Thoracic aorta (tissue), 2 donors: ENCODE measurements at regions not wholly inside any gene's neighbourhood (a gene's known extent, or its start where the extent isn't known, plus 50 kb on each side); places are given as distances from the start of the nearest gene placed in this dataset.

ENCODE experiments used
- ATAC-seq: fragments of 150-250 bp; one replicate; pipeline ENCODE4 v1.8.0; 2017; ENCODE audit warnings: low read depth; ENCODE audit not compliant: insufficient number of reproducible peaks, low FRiP score
- DNase-seq: peaks from one replicate; pipeline ENCODE4 v3.0.0-alpha.2; 2020; ENCODE audit warnings: low spot score
- H3K27ac ChIP-seq, 2 donors: fragments of 200-600 bp; sonication (generic); 1 replicate in 1 of 2; 2 replicates in 1 of 2; pipeline ENCODE4 v1.5.1; 2016; ENCODE audit warnings: mild to moderate bottlenecking in 2 of 2, moderate library complexity in 2 of 2
- H3K27me3 ChIP-seq: fragments of 200-600 bp; sonication (generic); replicated peaks from 2 replicates; pipeline ENCODE4 v1.6.0; 2016; ENCODE audit warnings: mild to moderate bottlenecking; ENCODE audit not compliant: insufficient read depth
- H3K36me3 ChIP-seq: fragments of 200-600 bp; sonication (generic); one replicate; pipeline ENCODE4 v1.5.1; 2016
- H3K4me1 ChIP-seq, 2 donors: fragments of 200-600 bp; sonication (generic); 1 replicate in 1 of 2; 2 replicates in 1 of 2; pipeline versions ENCODE4 v1.5.1 to v1.6.0; 2016; ENCODE audit warnings: low read depth in 2 of 2, mild to moderate bottlenecking in 1 of 2; ENCODE audit not compliant: control insufficient read depth in 1 of 2
- H3K4me3 ChIP-seq: fragments of 200-600 bp; sonication (generic); 2 replicates; pipeline ENCODE4 v1.5.1; 2016; ENCODE audit warnings: mild to moderate bottlenecking
- H3K9me3 ChIP-seq: fragments of 200-600 bp; sonication (generic); 2 replicates; pipeline ENCODE4 v1.5.1; 2016
- TF ChIP-seq, protein P1 (sequence below): fragments of 200-600 bp; sonication (generic); IDR thresholded peaks from one replicate; pipeline ENCODE4 v1.5.1; 2019; ENCODE audit warnings: antibody characterized with exemption

DNA sequence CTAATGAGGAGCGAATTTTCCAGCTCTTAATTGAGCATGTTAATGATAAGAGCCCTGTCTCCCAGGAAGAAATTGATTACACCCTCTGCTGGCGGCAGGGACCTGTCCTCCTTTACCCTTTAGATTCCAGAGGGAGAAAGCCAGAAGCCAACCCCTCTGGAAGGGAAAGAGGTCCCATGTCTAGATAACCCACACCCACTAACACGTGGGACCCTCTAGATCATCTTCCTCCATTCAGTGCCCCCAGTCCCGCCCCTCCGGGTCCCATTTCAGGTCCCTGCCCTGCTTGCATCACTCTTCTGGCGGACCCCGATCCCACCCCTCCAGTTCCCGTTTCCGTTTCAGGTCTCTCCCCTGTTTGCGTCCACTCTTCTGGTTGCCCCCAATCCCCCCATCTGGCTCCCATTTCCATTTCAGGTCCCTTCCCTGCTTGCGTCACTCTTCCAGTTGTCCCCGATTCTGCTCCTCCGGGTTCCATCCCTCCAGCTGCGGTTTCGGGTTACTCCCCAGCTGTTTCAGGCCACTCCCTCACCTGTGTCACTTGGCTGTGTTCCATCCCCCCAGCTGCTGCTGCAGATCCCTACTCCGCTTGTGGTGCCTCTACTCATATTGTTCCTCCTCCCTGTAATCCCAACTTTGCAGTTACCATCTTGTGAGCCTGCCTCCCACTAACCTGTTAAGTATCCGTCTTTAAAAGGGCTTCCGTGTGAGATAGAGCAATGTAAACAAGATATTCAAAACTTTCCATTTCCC is 202.4 kb downstream of the SH2D4B start:
- TF ChIP-seq, protein P1, sequence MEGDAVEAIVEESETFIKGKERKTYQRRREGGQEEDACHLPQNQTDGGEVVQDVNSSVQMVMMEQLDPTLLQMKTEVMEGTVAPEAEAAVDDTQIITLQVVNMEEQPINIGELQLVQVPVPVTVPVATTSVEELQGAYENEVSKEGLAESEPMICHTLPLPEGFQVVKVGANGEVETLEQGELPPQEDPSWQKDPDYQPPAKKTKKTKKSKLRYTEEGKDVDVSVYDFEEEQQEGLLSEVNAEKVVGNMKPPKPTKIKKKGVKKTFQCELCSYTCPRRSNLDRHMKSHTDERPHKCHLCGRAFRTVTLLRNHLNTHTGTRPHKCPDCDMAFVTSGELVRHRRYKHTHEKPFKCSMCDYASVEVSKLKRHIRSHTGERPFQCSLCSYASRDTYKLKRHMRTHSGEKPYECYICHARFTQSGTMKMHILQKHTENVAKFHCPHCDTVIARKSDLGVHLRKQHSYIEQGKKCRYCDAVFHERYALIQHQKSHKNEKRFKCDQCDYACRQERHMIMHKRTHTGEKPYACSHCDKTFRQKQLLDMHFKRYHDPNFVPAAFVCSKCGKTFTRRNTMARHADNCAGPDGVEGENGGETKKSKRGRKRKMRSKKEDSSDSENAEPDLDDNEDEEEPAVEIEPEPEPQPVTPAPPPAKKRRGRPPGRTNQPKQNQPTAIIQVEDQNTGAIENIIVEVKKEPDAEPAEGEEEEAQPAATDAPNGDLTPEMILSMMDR = no peak
- Histone ChIP-seq H3K9me3 (no peaks in the 10 kb centered on the region), H3K27me3 (no peaks in the 10 kb centered on the region), H3K4me3 (no peak overlapping the region), H3K4me1 (no peaks in the 10 kb centered on the region), H3K27ac (no peak overlapping the region), H3K36me3 (no peaks in the 10 kb centered on the region)
- ATAC-seq (no peak), DNase-seq (no peak)

DNA sequence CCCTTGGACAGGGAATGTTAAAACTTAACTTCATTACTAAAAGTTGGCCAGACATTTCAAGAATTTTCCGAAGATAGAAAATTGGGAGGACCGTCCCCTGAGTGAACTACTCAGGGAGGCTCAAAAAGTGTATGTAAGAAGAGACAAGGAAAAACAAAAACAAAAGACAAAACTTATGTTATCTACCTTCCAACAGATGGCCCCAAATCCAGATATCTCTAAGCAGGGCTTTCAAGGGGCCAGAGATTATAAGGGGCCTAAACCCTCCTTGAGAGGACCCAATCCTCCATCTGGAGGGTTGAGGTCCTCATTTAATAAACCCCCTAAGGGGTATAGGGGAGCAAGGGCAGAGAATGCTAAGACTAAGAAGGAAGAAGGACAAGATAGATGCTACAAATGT is 203.6 kb downstream of the SH2D4B start:
- Histone ChIP-seq H3K4me1 (no peaks in the 10 kb centered on the region), H3K27me3 (no peaks in the 10 kb centered on the region), H3K4me3 (no peak overlapping the region), H3K27ac (no peak overlapping the region), H3K9me3 (no peaks in the 10 kb centered on the region), H3K36me3 (no peaks in the 10 kb centered on the region)
- no peak for DNase-seq
- ATAC-seq = no peak
- TF ChIP-seq, protein P1 = no peak

DNA sequence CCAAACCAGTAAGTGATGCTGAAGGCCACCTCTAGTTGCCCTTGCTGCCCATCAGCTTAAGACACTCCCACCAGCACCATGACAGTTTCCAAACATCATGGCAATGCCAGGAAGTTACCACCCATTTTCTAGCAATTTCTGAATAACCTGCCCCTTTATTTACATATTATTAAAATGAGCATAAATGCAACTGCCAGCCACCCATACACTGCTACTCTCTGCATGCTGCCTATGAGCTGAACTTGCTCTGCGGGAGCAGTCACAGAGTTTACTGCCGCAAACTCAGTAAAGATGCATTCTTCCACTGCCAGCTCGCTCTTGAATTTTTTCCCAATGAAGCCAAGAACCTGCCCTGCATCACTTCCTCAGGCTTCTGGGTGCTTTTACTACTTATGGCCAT is 212.6 kb downstream of the SH2D4B start:
- Histone ChIP-seq H3K4me3 (no peak overlapping the region), H3K27me3 (no peaks in the 10 kb centered on the region), H3K36me3 (no peaks in the 10 kb centered on the region), H3K4me1 (no peaks in the 10 kb centered on the region), H3K27ac (no peak overlapping the region), H3K9me3 (no peaks in the 10 kb centered on the region)
- TF ChIP-seq, protein P1 = no peak
- DNase-seq (no peak), ATAC-seq (no peak)

DNA sequence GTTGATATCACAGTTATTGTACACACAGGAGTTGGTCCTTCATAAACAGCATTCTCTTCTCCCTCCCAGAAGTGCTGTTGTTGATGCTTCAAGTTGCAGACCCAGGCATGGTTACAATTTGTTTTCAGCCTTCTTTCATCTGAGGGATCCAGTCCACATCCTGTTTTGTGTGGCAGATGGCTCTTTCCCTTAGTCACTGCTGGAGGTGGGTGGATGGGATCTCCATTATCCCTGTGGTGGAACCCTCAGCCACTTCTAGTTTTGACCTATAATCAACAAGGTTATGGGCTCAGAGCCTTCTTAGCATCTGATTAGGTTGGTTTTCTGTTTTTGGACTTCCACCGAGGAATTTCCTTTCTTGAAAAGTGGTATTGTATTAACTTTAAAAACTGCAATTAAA is 214.2 kb downstream of the SH2D4B start:
- DNase-seq (no peak), ATAC-seq (no peak)
- Histone ChIP-seq H3K9me3 (no peaks in the 10 kb centered on the region), H3K27ac (no peak overlapping the region), H3K36me3 (no peaks in the 10 kb centered on the region), H3K27me3 (no peaks in the 10 kb centered on the region), H3K4me3 (no peak overlapping the region), H3K4me1 (no peaks in the 10 kb centered on the region)
- TF ChIP-seq, protein P1 = no peak

DNA sequence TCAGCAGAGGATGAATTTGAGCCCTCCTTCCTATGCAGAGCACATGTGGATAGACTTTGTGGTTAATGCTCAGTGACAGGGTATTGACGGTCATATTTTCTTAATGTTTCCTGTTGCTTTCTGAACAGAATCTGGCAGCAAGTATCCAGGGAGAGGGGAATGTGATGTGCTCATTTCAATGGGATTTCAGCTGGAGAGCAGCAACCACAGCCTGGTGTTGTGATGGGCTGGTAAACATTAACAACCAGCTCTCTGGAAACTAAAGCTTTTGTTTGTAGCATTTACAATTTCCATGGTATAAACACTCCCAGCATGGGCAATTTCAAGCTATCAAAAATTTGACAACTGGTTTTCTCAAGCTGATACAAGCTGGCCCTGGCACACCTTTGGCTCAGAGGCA is 215.9 kb downstream of the SH2D4B start:
- Histone ChIP-seq H3K27ac (no peak overlapping the region), H3K9me3 (no peaks in the 10 kb centered on the region), H3K4me1 (no peaks in the 10 kb centered on the region), H3K27me3 (no peaks in the 10 kb centered on the region), H3K4me3 (no peak overlapping the region), H3K36me3 (no peaks in the 10 kb centered on the region)
- TF ChIP-seq, protein P1 = no peak
- ATAC-seq = no peak
- no peak for DNase-seq
